Parathyroid adenoma (tissue), 2 donors: ENCODE measurements at regions not wholly inside any gene's neighbourhood (a gene's known extent, or its start where the extent isn't known, plus 50 kb on each side); places are given as distances from the start of the nearest gene placed in this dataset.

Experiments used
- H2AFZ ChIP-seq: fragments of 300-600 bp; sonication (generic); one replicate; pipeline ENCODE4 v1.7.0; 2017; ENCODE audit warnings: antibody characterized with exemption, mild to moderate bottlenecking
- H3K27ac ChIP-seq: fragments of 300-600 bp; sonication (generic); one replicate; pipeline ENCODE4 v1.7.0; 2017
- H3K27me3 ChIP-seq: fragments of 300-600 bp; sonication (generic); one replicate; pipeline ENCODE4 v1.7.0; 2017; ENCODE audit warnings: low read length; ENCODE audit not compliant: control insufficient read depth, insufficient read depth
- H3K36me3 ChIP-seq: fragments of 300-600 bp; sonication (generic); one replicate; pipeline ENCODE4 v1.7.0; 2017; ENCODE audit warnings: low read length; ENCODE audit not compliant: control insufficient read depth, insufficient read depth
- H3K4me1 ChIP-seq: fragments of 300-600 bp; sonication (generic); one replicate; pipeline ENCODE4 v1.7.0; 2017; ENCODE audit warnings: control low read depth
- H3K4me2 ChIP-seq: fragments of 300-600 bp; sonication (generic); one replicate; pipeline ENCODE4 v1.7.0; 2017; ENCODE audit warnings: low read length
- H3K4me3 ChIP-seq: fragments of 300-600 bp; sonication (generic); one replicate; pipeline ENCODE4 v1.7.0; 2017; ENCODE audit warnings: low read depth, low read length
- H3K79me2 ChIP-seq: fragments of 300-600 bp; sonication (generic); one replicate; pipeline ENCODE4 v1.7.0; 2017; ENCODE audit warnings: control low read depth
- H3K9ac ChIP-seq: fragments of 300-600 bp; sonication (generic); one replicate; pipeline ENCODE4 v1.7.0; 2017; ENCODE audit warnings: mild to moderate bottlenecking
- H3K9me3 ChIP-seq: fragments of 300-600 bp; sonication (generic); one replicate; pipeline ENCODE4 v1.7.0; 2017; ENCODE audit warnings: low read length; ENCODE audit not compliant: control insufficient read depth
- CTCF ChIP-seq: fragments of 300-600 bp; sonication (generic); IDR thresholded peaks from one replicate; pipeline ENCODE4 v1.7.0; 2017; ENCODE audit warnings: antibody characterized with exemption, mild to moderate bottlenecking
- donor health status: primary hyperparathyroidism.

GRCh38 chr15:93166675-93167074, 77.7 kb upstream of the RGMA start:
- TF ChIP-seq CTCF = no peak
- no peak overlapping the region for H3K4me2 ChIP-seq

DNA sequence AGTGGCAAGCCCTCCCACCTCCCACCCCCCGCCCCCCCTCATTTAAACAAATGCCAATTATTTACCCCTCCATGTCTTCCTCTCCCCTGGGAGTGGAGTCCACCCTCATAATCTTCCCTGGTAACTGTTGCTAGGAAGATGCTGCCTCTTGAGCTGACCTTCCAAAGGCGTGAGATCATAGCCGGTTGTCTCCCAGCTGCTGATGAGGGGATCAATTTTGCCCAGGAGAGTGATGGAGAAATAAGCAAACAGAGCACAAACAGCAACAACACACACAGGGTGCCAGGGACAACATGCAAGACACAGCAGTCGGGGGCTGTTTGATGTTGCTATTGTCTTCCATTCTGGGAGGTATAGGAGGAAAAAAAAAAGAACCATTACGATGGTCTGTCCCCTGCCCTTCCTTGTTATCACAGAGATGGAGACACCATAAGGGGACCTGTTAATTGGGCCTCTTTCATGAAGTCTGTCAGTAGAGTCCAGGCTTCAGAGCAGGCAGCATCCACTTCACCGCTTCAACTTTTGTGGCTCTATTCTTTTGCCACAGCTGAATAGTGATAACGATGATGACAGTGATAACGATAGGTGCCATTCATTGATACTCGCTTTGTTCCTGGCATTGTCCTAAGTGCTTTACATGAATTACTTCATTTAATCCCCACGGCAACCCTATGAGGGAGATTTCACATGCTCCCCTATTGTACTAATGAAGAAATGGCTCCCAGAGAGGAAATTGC, 76.9 kb upstream of the RGMA start:
- Histone ChIP-seq H3K4me3 (no peak overlapping the region), H3K4me2 (no peak overlapping the region), H3K36me3 (no peaks in the 10 kb centered on the region), H3K27me3 (no peaks in the 10 kb centered on the region), H2AFZ (no peak overlapping the region), H3K4me1 (no peaks in the 10 kb centered on the region), H3K9ac (no peak overlapping the region), H3K79me2 (no peaks in the 10 kb centered on the region), H3K9me3 (no peaks in the 10 kb centered on the region), H3K27ac (no peak overlapping the region)
- TF ChIP-seq CTCF = no peak

More at GRCh38 chr15:93166675-93167074, 77.7 kb upstream of the RGMA start:
- no peaks in the 10 kb centered on the region for H3K27me3 ChIP-seq
- H3K4me1 ChIP-seq = no peaks in the 10 kb centered on the region
- no peak overlapping the region for H3K9ac ChIP-seq
- no peaks in the 10 kb centered on the region for H3K36me3 ChIP-seq
- no peaks in the 10 kb centered on the region for H3K9me3 ChIP-seq
- no peak overlapping the region for H2AFZ ChIP-seq
- H3K4me3 ChIP-seq = no peak overlapping the region
- H3K79me2 ChIP-seq = no peaks in the 10 kb centered on the region
- H3K27ac ChIP-seq = no peak overlapping the region

- H3K4me1 ChIP-seq = no peaks in the 10 kb centered on the region
- no peaks in the 10 kb centered on the region for H3K27me3 ChIP-seq
- H3K27ac ChIP-seq = no peak overlapping the region
- H2AFZ ChIP-seq = no peak overlapping the region
- no peaks in the 10 kb centered on the region for H3K36me3 ChIP-seq
- TF ChIP-seq CTCF = no peak
- no peaks in the 10 kb centered on the region for H3K79me2 ChIP-seq
- no peaks in the 10 kb centered on the region for H3K9me3 ChIP-seq
- H3K9ac ChIP-seq = no peak overlapping the region
- H3K4me3 ChIP-seq = no peak overlapping the region
- no peak overlapping the region for H3K4me2 ChIP-seq
Observed at GRCh38 chr15:93164409-93164808, 75.4 kb upstream of the RGMA start.

GRCh38 chr15:93162560-93162959, 73.5 kb upstream of the RGMA start:
- no peak for TF ChIP-seq CTCF
- H3K9ac ChIP-seq = no peak overlapping the region

GRCh38 chr15:93159930-93160329, 70.9 kb upstream of the RGMA start:
- Histone ChIP-seq H3K9me3 (no peaks in the 10 kb centered on the region), H3K27ac (no peak overlapping the region), H3K4me3 (no peak overlapping the region), H3K4me1 (no peaks in the 10 kb centered on the region), H3K79me2 (no peaks in the 10 kb centered on the region), H3K27me3 (no peaks in the 10 kb centered on the region), H3K4me2 (no peak overlapping the region), H3K36me3 (no peaks in the 10 kb centered on the region), H3K9ac (no peak overlapping the region), H2AFZ (no peak overlapping the region)
- no peak for TF ChIP-seq CTCF

More at GRCh38 chr15:93162560-93162959, 73.5 kb upstream of the RGMA start:
- Histone ChIP-seq H3K79me2 (no peaks in the 10 kb centered on the region), H3K4me2 (no peak overlapping the region), H3K27ac (no peak overlapping the region), H3K9me3 (no peaks in the 10 kb centered on the region), H2AFZ (no peak overlapping the region), H3K4me1 (no peaks in the 10 kb centered on the region), H3K36me3 (no peaks in the 10 kb centered on the region), H3K27me3 (no peaks in the 10 kb centered on the region), H3K4me3 (no peak overlapping the region)
